GM23338 (cell line): ENCODE measurements at regions not wholly inside any gene's neighbourhood (a gene's known extent, or its start where the extent isn't known, plus 50 kb on each side); places are given as distances from the start of the nearest gene placed in this dataset.

Experiments
- ATAC-seq: fragments of 200-7000 bp; cut with Tn5 transposase; 3 replicates; pipeline ENCODE4 v1.9.1; 2020
- DNase-seq: peaks from one replicate; pipeline ENCODE4 v3.0.0-alpha.2; 2015; ENCODE audit warnings: low spot score
- H2AFZ ChIP-seq: fragments of 200-600 bp; sonication (generic); 2 replicates; pipeline ENCODE4 v1.8.0; 2016; ENCODE audit warnings: antibody characterized with exemption, mild to moderate bottlenecking, moderate library complexity
- H3F3A ChIP-seq: fragments of 200-600 bp; sonication (generic); replicated peaks from 2 replicates; pipeline ENCODE4 v1.8.0; 2017; ENCODE audit warnings: antibody characterized with exemption, mixed run types, low read depth
- H3K27ac ChIP-seq: fragments of 200-600 bp; sonication (generic); 2 replicates; pipeline ENCODE4 v1.6.1; 2016; ENCODE audit warnings: low read depth
- H3K27me3 ChIP-seq: fragments of 200-600 bp; sonication (generic); 2 replicates; pipeline ENCODE4 v1.8.0; 2016; ENCODE audit warnings: mild to moderate bottlenecking, mixed run types, moderate library complexity; ENCODE audit not compliant: insufficient read depth
- H3K36me3 ChIP-seq: fragments of 200-600 bp; sonication (generic); 2 replicates; pipeline ENCODE4 v1.8.0; 2016; ENCODE audit warnings: mild to moderate bottlenecking; ENCODE audit not compliant: insufficient read depth
- H3K4me1 ChIP-seq: fragments of 200-600 bp; sonication (generic); 2 replicates; pipeline ENCODE4 v1.8.0; 2016; ENCODE audit warnings: mild to moderate bottlenecking, moderate library complexity; ENCODE audit not compliant: insufficient read depth
- H3K4me2 ChIP-seq: fragments of 200-600 bp; sonication (generic); 2 replicates; pipeline ENCODE4 v1.7.1; 2017; ENCODE audit warnings: mixed run types
- H3K4me3 ChIP-seq: fragments of 200-600 bp; sonication (generic); 2 replicates; pipeline ENCODE4 v1.6.1; 2016; ENCODE audit warnings: mixed run types
- H3K79me2 ChIP-seq: fragments of 200-600 bp; sonication (generic); replicated peaks from 2 replicates; pipeline ENCODE4 v1.8.0; 2017; ENCODE audit warnings: mild to moderate bottlenecking; ENCODE audit not compliant: insufficient read depth
- H3K9me2 ChIP-seq: fragments of 200-600 bp; sonication (generic); 2 replicates; pipeline ENCODE4 v1.8.0; 2017; ENCODE audit not compliant: insufficient read depth
- H4K20me1 ChIP-seq: fragments of 200-600 bp; sonication (generic); replicated peaks from 2 replicates; pipeline ENCODE4 v1.8.0; 2017; ENCODE audit warnings: mild to moderate bottlenecking; ENCODE audit not compliant: insufficient read depth
- H3K27ac Mint-ChIP-seq: 2 replicates; pipeline ENCODE4 v1.8.0; 2020; ENCODE audit warnings: inconsistent platforms, mild to moderate bottlenecking, moderate library complexity, mixed read lengths
- H3K27me3 Mint-ChIP-seq: 3 replicates; pipeline ENCODE4 v1.8.0; 2022; ENCODE audit warnings: low read depth, mild to moderate bottlenecking, moderate library complexity, mixed read lengths, inconsistent platforms; ENCODE audit not compliant: insufficient read depth, poor library complexity
- H3K36me3 Mint-ChIP-seq: 3 replicates; pipeline ENCODE4 v1.8.0; 2021; ENCODE audit warnings: low read depth, mild to moderate bottlenecking, inconsistent platforms, moderate library complexity, mixed read lengths
- H3K4me1 Mint-ChIP-seq: 3 replicates; pipeline ENCODE4 v1.8.0; 2020; ENCODE audit warnings: mild to moderate bottlenecking, inconsistent platforms, mixed read lengths
- H3K4me3 Mint-ChIP-seq: 3 replicates; pipeline ENCODE4 v1.8.0; 2021; ENCODE audit warnings: moderate library complexity, mild to moderate bottlenecking, inconsistent platforms, mixed read lengths
- H3K9me3 Mint-ChIP-seq: 3 replicates; pipeline ENCODE4 v1.8.0; 2020; ENCODE audit warnings: moderate library complexity, mild to moderate bottlenecking, inconsistent platforms, mixed read lengths
- EZH2 ChIP-seq: fragments of 200-600 bp; sonication (generic); IDR thresholded peaks from one replicate; pipeline ENCODE4 v1.8.0; 2017; ENCODE audit warnings: antibody characterized with exemption, mild to moderate bottlenecking, low read depth; ENCODE audit not compliant: unreplicated experiment
- JUNB ChIP-seq: IDR thresholded peaks from one replicate; pipeline ENCODE4 v1.6.1; 2016; ENCODE audit warnings: antibody characterized with exemption; ENCODE audit not compliant: unreplicated experiment
- NANOG ChIP-seq: IDR thresholded peaks from 2 replicates; pipeline ENCODE4 v1.6.1; 2016; ENCODE audit warnings: antibody characterized with exemption, borderline replicate concordance
- POLR2AphosphoS5 ChIP-seq: IDR thresholded peaks from 2 replicates; pipeline ENCODE4 v1.6.1; 2016; ENCODE audit warnings: antibody characterized with exemption, low read depth
- ZNF114 ChIP-seq: fragments of 250-450 bp; sonication (Bioruptor Pico); IDR thresholded peaks from 2 replicates; pipeline ENCODE4 v1.5.0; 2020; ENCODE audit warnings: mild to moderate bottlenecking, moderate library complexity
- TF ChIP-seq, protein P1 (sequence below): fragments of 250-450 bp; sonication (Bioruptor Pico); IDR thresholded peaks from 2 replicates; pipeline ENCODE4 v1.5.0; 2020; ENCODE audit warnings: mild to moderate bottlenecking, moderate library complexity
- TF ChIP-seq, protein P2 (sequence below): IDR thresholded peaks from 2 replicates; pipeline ENCODE4 v1.6.1; 2016; ENCODE audit warnings: antibody characterized with exemption

DNA sequence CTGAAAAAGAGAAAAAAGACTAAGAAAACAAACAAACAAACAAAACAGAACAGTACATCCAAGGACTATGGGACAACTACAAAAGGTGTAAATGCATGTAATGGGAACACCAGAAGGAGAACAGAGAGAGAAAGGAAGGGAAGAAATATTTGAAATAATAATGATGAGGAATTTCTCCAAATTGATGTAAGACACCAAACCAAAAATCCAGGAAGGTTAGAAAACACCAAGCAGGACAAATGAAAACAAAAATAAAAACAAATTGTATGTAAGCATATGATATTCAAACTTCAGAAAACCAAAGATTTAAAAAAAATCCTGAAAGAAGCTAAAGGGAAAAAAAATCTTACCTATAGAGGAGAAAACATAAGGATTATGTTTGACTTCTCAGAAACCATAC, 125.9 kb upstream of the ACTBL2 start (continued):
- TF ChIP-seq, protein P1, sequence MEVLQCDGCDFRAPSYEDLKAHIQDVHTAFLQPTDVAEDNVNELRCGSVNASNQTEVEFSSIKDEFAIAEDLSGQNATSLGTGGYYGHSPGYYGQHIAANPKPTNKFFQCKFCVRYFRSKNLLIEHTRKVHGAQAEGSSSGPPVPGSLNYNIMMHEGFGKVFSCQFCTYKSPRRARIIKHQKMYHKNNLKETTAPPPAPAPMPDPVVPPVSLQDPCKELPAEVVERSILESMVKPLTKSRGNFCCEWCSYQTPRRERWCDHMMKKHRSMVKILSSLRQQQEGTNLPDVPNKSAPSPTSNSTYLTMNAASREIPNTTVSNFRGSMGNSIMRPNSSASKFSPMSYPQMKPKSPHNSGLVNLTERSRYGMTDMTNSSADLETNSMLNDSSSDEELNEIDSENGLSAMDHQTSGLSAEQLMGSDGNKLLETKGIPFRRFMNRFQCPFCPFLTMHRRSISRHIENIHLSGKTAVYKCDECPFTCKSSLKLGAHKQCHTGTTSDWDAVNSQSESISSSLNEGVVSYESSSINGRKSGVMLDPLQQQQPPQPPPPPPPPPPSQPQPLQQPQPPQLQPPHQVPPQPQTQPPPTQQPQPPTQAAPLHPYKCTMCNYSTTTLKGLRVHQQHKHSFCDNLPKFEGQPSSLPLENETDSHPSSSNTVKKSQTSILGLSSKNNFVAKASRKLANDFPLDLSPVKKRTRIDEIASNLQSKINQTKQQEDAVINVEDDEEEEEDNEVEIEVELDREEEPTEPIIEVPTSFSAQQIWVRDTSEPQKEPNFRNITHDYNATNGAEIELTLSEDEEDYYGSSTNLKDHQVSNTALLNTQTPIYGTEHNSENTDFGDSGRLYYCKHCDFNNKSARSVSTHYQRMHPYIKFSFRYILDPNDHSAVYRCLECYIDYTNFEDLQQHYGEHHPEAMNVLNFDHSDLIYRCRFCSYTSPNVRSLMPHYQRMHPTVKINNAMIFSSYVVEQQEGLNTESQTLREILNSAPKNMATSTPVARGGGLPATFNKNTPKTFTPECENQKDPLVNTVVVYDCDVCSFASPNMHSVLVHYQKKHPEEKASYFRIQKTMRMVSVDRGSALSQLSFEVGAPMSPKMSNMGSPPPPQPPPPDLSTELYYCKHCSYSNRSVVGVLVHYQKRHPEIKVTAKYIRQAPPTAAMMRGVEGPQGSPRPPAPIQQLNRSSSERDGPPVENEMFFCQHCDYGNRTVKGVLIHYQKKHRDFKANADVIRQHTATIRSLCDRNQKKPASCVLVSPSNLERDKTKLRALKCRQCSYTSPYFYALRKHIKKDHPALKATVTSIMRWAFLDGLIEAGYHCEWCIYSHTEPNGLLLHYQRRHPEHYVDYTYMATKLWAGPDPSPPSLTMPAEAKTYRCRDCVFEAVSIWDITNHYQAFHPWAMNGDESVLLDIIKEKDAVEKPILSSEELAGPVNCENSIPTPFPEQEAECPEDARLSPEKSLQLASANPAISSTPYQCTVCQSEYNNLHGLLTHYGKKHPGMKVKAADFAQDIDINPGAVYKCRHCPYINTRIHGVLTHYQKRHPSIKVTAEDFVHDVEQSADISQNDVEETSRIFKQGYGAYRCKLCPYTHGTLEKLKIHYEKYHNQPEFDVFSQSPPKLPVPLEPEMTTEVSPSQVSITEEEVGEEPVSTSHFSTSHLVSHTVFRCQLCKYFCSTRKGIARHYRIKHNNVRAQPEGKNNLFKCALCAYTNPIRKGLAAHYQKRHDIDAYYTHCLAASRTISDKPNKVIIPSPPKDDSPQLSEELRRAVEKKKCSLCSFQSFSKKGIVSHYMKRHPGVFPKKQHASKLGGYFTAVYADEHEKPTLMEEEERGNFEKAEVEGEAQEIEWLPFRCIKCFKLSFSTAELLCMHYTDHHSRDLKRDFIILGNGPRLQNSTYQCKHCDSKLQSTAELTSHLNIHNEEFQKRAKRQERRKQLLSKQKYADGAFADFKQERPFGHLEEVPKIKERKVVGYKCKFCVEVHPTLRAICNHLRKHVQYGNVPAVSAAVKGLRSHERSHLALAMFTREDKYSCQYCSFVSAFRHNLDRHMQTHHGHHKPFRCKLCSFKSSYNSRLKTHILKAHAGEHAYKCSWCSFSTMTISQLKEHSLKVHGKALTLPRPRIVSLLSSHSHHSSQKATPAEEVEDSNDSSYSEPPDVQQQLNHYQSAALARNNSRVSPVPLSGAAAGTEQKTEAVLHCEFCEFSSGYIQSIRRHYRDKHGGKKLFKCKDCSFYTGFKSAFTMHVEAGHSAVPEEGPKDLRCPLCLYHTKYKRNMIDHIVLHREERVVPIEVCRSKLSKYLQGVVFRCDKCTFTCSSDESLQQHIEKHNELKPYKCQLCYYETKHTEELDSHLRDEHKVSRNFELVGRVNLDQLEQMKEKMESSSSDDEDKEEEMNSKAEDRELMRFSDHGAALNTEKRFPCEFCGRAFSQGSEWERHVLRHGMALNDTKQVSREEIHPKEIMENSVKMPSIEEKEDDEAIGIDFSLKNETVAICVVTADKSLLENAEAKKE (CRISPR knock-in tag): no peak
- TF ChIP-seq JUNB: no peak

DNA sequence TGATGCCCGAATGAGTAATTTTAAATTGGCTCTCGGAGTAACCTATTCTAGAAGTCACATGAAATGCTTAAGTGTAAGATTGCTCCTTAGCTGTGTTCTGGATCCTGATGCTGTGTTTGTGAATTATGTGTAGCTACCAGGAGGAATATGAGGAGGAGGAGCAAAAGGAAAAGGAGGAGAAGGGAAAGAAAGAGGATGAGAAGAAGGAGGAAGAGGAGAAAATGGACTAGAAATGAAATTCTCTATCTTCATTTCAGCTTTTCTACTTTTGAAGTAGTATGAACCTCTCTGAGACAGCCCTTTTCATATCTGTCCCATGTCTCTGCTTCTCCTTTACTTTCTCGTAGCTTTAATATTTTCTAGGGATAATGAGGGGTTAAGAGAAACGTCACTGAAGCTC, 119.4 kb upstream of the ACTBL2 start:
- no peaks in the 10 kb centered on the region for H3K36me3 ChIP-seq

More for the DNA sequence above, 119.4 kb upstream of the ACTBL2 start:
- ATAC-seq (no peak), DNase-seq (no peak)
- TF ChIP-seq EZH2 (no peak), POLR2AphosphoS5 (no peak), ZNF114 (no peak), NANOG (no peak)
- TF ChIP-seq, protein P2, sequence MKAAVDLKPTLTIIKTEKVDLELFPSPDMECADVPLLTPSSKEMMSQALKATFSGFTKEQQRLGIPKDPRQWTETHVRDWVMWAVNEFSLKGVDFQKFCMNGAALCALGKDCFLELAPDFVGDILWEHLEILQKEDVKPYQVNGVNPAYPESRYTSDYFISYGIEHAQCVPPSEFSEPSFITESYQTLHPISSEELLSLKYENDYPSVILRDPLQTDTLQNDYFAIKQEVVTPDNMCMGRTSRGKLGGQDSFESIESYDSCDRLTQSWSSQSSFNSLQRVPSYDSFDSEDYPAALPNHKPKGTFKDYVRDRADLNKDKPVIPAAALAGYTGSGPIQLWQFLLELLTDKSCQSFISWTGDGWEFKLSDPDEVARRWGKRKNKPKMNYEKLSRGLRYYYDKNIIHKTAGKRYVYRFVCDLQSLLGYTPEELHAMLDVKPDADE: no peak
- Mint-ChIP-seq H3K9me3 (no peaks in the 10 kb centered on the region), H3K4me1 (no peaks in the 10 kb centered on the region; the same call in 2 of the 3 replicates), H3K4me3 (no peak overlapping the region), H3K27me3 (no peaks in the 10 kb centered on the region), H3K36me3 (no peaks in the 10 kb centered on the region), H3K27ac (no peak overlapping the region)
- no peak overlapping the region for H3K4me2 ChIP-seq
- H3K9me2 ChIP-seq: no peaks in the 10 kb centered on the region
- H2AFZ ChIP-seq: no peak overlapping the region
- H3K4me1 ChIP-seq: no peaks in the 10 kb centered on the region
- H3K79me2 ChIP-seq: no peaks in the 10 kb centered on the region
- no peaks in the 10 kb centered on the region for H4K20me1 ChIP-seq
- no peaks in the 10 kb centered on the region for H3K27me3 ChIP-seq
- H3K4me3 ChIP-seq: no peak overlapping the region
- no peaks in the 10 kb centered on the region for H3F3A ChIP-seq
- H3K27ac ChIP-seq: no peak overlapping the region
